AG04450 (cell line): ENCODE measurements at regions not wholly inside any gene's neighbourhood (a gene's known extent, or its start where the extent isn't known, plus 50 kb on each side); places are given as distances from the start of the nearest gene placed in this dataset.

Experiments
- CTCF ChIA-PET: fragments of 300-600, 350-600 bp; formaldehyde crosslinking; extraction: SDS; loops from one replicate; lab custom pipeline; 2022; ENCODE audit warnings: antibody characterized with exemption, inconsistent platforms; lab: Charles Lee
- POLR2A ChIA-PET: fragments of 350-600 bp; formaldehyde crosslinking; extraction: SDS; loops from one replicate; lab custom pipeline; 2021; ENCODE audit warnings: antibody characterized with exemption, inconsistent platforms; lab: Yijun Ruan, JAX
- DNase-seq: peaks from one replicate; pipeline ENCODE4 v3.0.0-alpha.2; 2011; ENCODE audit warnings: low read depth, low spot score
- H3K27ac ChIP-seq: one replicate; pipeline ENCODE4 v1.5.1; 2012; ENCODE audit warnings: low read depth, low read length, control low read depth
- H3K27me3 ChIP-seq: one replicate; pipeline ENCODE4 v1.6.0; 2012; ENCODE audit warnings: low read length; ENCODE audit not compliant: control insufficient read depth, insufficient read depth
- H3K4me3 ChIP-seq: 2 replicates; pipeline ENCODE4 v1.5.1; 2011; ENCODE audit warnings: mild to moderate bottlenecking, low read depth, low read length, control low read depth
- H3K9me3 ChIP-seq: 2 replicates; pipeline ENCODE4 v1.5.1; 2012; ENCODE audit warnings: low read length; ENCODE audit not compliant: control insufficient read depth, insufficient read depth
- CTCF ChIP-seq: IDR thresholded peaks from 2 replicates; pipeline ENCODE4 v1.5.1; 2011; ENCODE audit warnings: low read depth, low read length, control low read depth, inconsistent platforms

DNA sequence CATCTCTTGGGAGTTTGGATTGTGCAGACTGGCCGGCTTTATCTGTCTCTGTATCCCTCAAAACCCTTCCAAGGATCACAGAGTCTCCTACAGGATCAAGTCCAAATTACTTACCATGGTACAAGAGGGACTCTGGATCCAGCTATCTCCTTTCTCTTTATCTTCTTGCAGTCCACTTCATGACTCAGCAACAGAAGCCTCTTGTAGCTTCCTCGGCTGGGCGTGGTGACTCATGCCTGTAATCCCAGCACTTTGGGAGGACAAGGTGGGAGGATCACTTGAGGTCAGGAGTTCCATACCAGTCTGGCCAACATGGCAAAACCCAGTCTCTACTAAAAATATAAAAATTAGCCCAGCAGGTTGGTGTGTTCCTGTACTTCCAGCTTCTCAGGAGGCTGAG, 189.7 kb downstream of the BCAT1 start:
- CTCF ChIA-PET = no interaction called here
- Histone ChIP-seq H3K4me3 (no peak overlapping the region), H3K27me3 (no peaks in the 10 kb centered on the region), H3K9me3 (no peaks in the 10 kb centered on the region), H3K27ac (no peak overlapping the region)
- no peak for TF ChIP-seq CTCF
- no peak for DNase-seq
- POLR2A ChIA-PET = no interaction called here

DNA sequence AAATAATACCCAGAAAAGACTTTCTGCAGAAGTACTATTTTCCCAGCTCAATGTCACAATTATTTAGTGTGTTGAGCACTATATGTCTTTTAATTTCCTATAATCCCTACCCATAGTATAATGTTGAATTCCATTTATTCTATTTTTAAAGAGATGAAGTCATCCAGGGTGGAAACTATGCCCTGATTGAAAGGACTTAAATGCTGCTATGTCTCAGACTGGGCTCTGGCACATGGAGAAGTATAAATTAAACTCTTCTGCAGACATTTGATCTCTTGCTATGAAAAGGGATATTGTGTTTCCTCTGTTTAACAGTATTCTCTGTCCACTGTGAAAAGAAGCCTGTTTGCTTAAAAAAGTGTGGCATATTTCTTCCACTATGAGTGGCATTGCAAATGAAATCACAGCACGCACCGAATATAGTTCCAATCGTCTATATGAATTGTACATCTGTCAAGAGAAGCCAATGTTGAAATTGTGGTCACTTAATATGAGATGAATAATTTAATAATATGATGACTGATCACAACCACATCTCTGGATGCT, 192.3 kb downstream of the BCAT1 start:
- POLR2A ChIA-PET = interaction anchor here (0.7 kb wide), 1 partner anchor 191 kb away, joined by 3 read pairs; no protein-coding TSS in a partner anchor
- CTCF ChIA-PET = no interaction called here

DNA sequence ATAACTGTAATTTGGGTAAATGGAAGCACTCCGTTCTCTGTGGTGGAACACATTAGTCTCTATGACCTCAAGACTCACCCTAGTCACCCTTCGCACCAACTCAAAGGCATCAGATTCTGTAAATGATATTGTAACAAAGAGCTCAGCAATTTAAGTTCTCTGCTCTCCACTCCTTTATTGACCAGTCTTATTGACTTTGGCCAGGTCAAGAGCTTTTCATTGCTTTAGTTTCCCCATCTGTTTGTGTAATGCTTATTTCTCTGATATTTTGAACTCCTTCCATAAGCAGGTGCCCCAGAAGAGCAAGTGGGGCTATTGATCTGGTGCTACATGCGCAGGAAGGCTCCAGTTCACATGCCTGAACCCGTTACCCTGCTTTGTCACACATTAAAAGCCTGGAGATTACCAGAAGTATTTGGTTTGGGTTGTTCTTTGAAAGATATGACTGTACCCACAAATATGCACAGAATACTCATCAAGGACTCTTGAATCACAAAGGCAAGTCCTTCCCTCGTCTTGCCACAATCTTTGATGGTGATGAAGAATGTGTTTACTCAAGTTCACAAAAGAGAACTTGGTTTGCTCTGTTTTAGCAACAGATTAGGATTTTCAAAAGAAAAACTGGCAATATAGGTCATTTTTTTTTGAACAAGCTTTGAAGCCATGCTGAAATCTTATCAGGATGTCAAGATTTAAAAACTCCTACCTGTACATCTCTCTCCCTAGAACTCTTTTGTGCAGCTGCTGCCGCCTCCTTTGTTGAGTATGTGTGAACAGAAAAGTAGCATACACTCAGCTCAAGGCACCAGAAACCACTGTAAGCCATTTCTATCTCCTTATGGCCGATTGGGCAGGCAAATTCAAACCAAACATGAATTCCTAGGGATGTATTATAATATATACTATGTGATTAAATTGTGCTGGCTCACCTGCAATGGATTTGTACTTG, 193.9 kb downstream of the BCAT1 start:
- H3K4me3 ChIP-seq = no peak overlapping the region

More for the DNA sequence above, 192.3 kb downstream of the BCAT1 start:
- TF ChIP-seq CTCF = no peak
- Histone ChIP-seq H3K4me3 (no peak overlapping the region), H3K27me3 (no peaks in the 10 kb centered on the region), H3K27ac (no peak overlapping the region), H3K9me3 (no peaks in the 10 kb centered on the region)
- no peak for DNase-seq

GRCh38 chr12:24752763-24753462, 196.0 kb downstream of the BCAT1 start:
- H3K4me3 ChIP-seq = no peak overlapping the region
- ChIA-PET CTCF (no interaction called here), POLR2A (interaction anchor here (0.7 kb wide), 1 partner anchor 189 kb away, joined by 3 read pairs; no protein-coding TSS in a partner anchor)
- H3K27ac ChIP-seq = no peak overlapping the region
- no peak for DNase-seq
- no peaks in the 10 kb centered on the region for H3K27me3 ChIP-seq
- no peak for TF ChIP-seq CTCF
- H3K9me3 ChIP-seq = no peaks in the 10 kb centered on the region

More for the DNA sequence above, 193.9 kb downstream of the BCAT1 start:
- ChIA-PET CTCF (interaction anchor here (1.8 kb wide), 1 partner anchor 24 kb away, joined by 9 read pairs; no protein-coding TSS in a partner anchor), POLR2A (no interaction called here)
- Histone ChIP-seq H3K27ac (no peak overlapping the region), H3K27me3 (no peaks in the 10 kb centered on the region), H3K9me3 (no peaks in the 10 kb centered on the region)
- no peak for TF ChIP-seq CTCF
- peak; percentile 43 for DNase-seq
